Midbrain (tissue), 1 donor: ENCODE measurements at regions not wholly inside any gene's neighbourhood (a gene's known extent, or its start where the extent isn't known, plus 50 kb on each side); places are given as distances from the start of the nearest gene placed in this dataset.

ENCODE experiments used
- DNase-seq: peaks from one replicate; lab custom pipeline; 2025; lab: John Stamatoyannopoulos, UW

GRCh38 chr22:22038178-22038880, 55.7 kb upstream of the TOP3B start:
- no peak for DNase-seq

GRCh38 chr22:22037740-22038139, 55.2 kb upstream of the TOP3B start:
- DNase-seq, result no peak

GRCh38 chr22:22037229-22037628, 54.6 kb upstream of the TOP3B start:
- no peak for DNase-seq

- DNase-seq, result no peak
These were observed 54.0 kb upstream of the TOP3B start for GRCh38 chr22:22036588-22036987.

- DNase-seq, result no peak
These were observed 53.3 kb upstream of the TOP3B start for GRCh38 chr22:22035771-22036314.

- DNase-seq, result no peak
These were observed 52.6 kb upstream of the TOP3B start for GRCh38 chr22:22035203-22035602.

- no peak for DNase-seq
These were observed 52.0 kb upstream of the TOP3B start for GRCh38 chr22:22034469-22035132.

GRCh38 chr22:22033803-22034468, 51.3 kb upstream of the TOP3B start:
- DNase-seq, result no peak

- no peak for DNase-seq
These were observed 50.6 kb upstream of the TOP3B start for GRCh38 chr22:22032906-22033802.

- no peak for DNase-seq
These were observed 49.7 kb upstream of the TOP3B start for GRCh38 chr22:22032099-22032905.
